BLaER1 (cell line): ENCODE measurements at regions not wholly inside any gene's neighbourhood (a gene's known extent, or its start where the extent isn't known, plus 50 kb on each side); places are given as distances from the start of the nearest gene placed in this dataset.

Experiments used
- H3K27ac ChIP-seq: shearing (Covaris generic); formaldehyde crosslinking; 2 replicates; pipeline ENCODE4 v1.8.1; 2022
- H3K27me3 ChIP-seq: shearing (Covaris generic); formaldehyde crosslinking; 2 replicates; pipeline ENCODE4 v1.8.1; 2022
- H3K36me3 ChIP-seq: shearing (Covaris generic); formaldehyde crosslinking; 2 replicates; pipeline ENCODE4 v1.8.1; 2022
- H3K4me1 ChIP-seq: shearing (Covaris generic); formaldehyde crosslinking; 2 replicates; pipeline ENCODE4 v1.8.1; 2022
- H3K4me2 ChIP-seq: shearing (Covaris generic); formaldehyde crosslinking; 2 replicates; pipeline ENCODE4 v1.8.1; 2022
- H3K4me3 ChIP-seq: shearing (Covaris generic); formaldehyde crosslinking; 2 replicates; pipeline ENCODE4 v1.8.1; 2022
- H3K9ac ChIP-seq: shearing (Covaris generic); formaldehyde crosslinking; 2 replicates; pipeline ENCODE4 v1.8.1; 2022
- H3K9me3 ChIP-seq: shearing (Covaris generic); formaldehyde crosslinking; 2 replicates; pipeline ENCODE4 v1.8.1; 2022
- H4K20me1 ChIP-seq: shearing (Covaris generic); formaldehyde crosslinking; 2 replicates; pipeline ENCODE4 v1.8.1; 2022
- Cebpa-rat ChIP-seq: shearing (Covaris generic); IDR thresholded peaks from 2 replicates; pipeline ENCODE4 v1.8.1; 2022

DNA sequence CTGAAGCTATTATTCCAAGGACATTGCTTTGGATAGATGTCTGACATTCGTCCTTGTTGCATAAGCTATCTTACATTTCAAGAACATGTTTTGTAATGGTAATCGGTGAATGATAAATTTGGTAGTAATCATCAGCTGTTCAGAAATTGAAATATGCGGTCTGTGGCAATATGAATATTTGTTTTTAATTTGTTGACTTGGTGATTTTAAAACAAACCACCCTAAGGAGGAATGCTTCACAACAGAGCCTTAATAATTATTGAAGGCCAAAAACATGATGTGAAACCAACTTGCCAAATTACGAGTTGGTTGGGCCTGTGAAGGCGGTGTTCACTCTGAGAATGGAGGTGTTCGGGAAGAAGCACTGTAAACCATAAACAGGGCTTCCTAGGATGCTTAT lies 149.7 kb upstream of the TUT7 start:
- Histone ChIP-seq H3K4me2 (no peak overlapping the region), H3K9ac (no peak overlapping the region), H3K27me3 (no peaks in the 10 kb centered on the region), H3K9me3 (no peaks in the 10 kb centered on the region), H3K27ac (no peak overlapping the region), H3K4me3 (no peak overlapping the region), H3K36me3 (no peaks in the 10 kb centered on the region), H4K20me1 (no peaks in the 10 kb centered on the region), H3K4me1 (peaks cover 2% of the 10 kb centered on the region; the same call in 1 of the 2 replicates)
- TF ChIP-seq Cebpa-rat = no peak

DNA sequence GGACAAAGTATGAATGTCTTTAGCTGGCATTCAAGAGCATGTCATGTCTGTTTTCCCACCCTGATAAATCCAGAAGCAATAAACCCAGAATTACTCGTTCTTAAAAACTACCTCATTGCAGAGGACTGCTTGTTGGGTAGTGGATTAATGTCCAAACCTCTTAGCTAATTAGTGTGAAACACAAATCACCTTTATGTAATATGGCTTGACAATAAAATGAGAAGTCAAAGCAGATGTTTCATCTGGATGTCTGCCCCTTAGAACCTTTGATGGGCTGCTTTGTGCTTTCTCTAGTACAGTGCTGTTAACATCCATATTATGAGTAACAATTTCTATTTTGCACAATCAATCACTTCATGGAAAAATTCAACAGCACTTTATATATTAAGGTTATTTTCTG lies 149.1 kb upstream of the TUT7 start:
- Histone ChIP-seq H3K9ac (no peak overlapping the region), H3K4me1 (peaks cover 6% of the 10 kb centered on the region; the same call in 1 of the 2 replicates), H3K4me2 (no peak overlapping the region), H3K9me3 (no peaks in the 10 kb centered on the region), H3K27me3 (no peaks in the 10 kb centered on the region), H3K27ac (no peak overlapping the region), H4K20me1 (no peaks in the 10 kb centered on the region), H3K4me3 (no peak overlapping the region), H3K36me3 (no peaks in the 10 kb centered on the region)
- TF ChIP-seq Cebpa-rat = no peak

DNA sequence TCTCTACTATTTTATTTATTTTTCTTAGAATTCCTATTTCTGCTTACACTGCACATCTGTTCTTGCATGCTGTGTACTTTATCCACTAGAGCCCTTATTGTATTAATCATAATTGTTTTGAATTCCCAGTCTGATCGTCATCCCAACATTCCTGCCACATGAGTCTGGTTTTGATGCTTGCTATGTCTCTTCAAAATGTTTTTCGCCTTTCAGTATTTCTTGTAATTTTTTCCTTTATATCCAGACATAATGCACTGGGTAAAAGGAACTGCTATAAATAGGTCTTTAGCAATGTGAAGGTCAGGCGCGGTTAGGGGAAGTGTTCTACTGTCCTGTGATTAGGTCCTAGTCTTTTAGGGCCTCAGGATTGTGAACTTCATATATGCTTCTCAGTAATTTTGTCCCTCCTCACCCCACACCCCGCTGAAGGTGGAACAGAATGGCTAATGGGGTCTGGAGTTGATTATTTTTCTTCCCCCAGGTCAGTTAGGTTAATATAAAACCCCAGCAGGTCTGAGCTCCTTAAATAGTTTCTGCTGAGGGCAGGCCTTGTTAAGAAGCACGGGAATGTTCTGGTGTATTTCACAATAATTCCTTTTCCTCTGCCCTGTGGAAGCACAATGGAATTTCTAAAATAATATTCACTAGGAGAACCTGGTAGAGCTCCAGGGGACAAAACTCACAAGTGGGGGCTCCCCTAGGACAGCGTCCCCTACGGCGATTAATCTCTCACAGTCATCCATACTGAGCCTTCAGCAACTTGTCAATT lies 146.6 kb upstream of the TUT7 start:
- Histone ChIP-seq H3K4me1 (peaks cover 6% of the 10 kb centered on the region; the same call in 1 of the 2 replicates), H3K9ac (no peak overlapping the region), H3K4me3 (no peak overlapping the region), H3K27me3 (no peaks in the 10 kb centered on the region), H3K27ac (no peak overlapping the region), H4K20me1 (no peaks in the 10 kb centered on the region), H3K4me2 (no peak overlapping the region), H3K9me3 (no peaks in the 10 kb centered on the region), H3K36me3 (no peaks in the 10 kb centered on the region)
- TF ChIP-seq Cebpa-rat = no peak

DNA sequence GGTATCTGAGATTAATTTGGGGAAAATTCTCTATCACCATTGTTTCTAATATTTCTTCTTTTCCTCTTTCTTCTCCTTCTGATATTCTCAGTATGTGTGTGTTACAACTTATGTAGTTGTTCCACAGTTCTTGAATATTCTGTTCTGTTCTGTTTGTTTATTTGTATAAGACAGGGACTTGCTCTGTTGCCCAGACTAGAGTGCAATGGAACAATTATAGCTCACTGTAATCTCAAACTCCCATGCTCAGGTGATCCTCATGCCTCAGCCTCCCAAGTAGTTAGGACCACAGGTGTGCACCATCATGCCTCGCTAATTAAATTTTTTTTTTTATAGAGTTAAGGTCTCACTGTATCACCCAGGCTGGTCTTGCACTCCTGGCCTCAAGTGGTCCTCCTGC lies 145.8 kb upstream of the TUT7 start:
- H3K27me3 ChIP-seq = no peaks in the 10 kb centered on the region
- no peak overlapping the region for H3K4me3 ChIP-seq
- TF ChIP-seq Cebpa-rat = no peak
- H3K36me3 ChIP-seq = no peaks in the 10 kb centered on the region
- no peak overlapping the region for H3K9ac ChIP-seq
- no peak overlapping the region for H3K27ac ChIP-seq
- H3K4me2 ChIP-seq = no peak overlapping the region
- no peaks in the 10 kb centered on the region for H4K20me1 ChIP-seq
- no peaks in the 10 kb centered on the region for H3K9me3 ChIP-seq
- H3K4me1 ChIP-seq = peaks cover 6% of the 10 kb centered on the region; the same call in 1 of the 2 replicates

DNA sequence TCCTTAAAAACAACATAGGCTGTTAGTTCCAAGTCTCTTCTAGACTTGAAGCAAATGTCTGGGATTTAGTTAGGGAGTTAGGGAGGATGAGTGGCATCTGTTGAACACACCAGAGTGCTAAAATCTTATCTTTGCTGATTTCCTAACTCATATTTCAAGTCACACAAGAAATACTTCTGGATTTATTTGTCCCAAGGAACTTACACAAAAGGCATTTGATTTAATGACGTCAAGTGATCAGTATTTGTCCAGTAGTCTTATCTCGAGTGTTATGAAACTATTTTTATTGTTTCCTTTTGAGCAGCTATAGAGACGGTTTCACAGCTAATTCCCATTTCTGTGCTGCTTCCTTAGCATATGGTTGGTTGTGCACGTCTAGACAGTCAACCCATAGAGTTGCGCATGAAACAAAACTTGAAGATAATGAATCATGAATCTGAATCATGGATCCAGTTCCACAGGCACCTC lies 140.5 kb upstream of the TUT7 start:
- TF ChIP-seq Cebpa-rat = no peak
- no peak overlapping the region for H3K27ac ChIP-seq
- no peak overlapping the region for H3K4me3 ChIP-seq
- H3K27me3 ChIP-seq = no peaks in the 10 kb centered on the region
- no peak overlapping the region for H3K4me2 ChIP-seq
- no peak overlapping the region for H3K9ac ChIP-seq
- peaks cover 6% of the 10 kb centered on the region; the same call in 1 of the 2 replicates for H3K4me1 ChIP-seq
- H3K36me3 ChIP-seq = no peaks in the 10 kb centered on the region
- H3K9me3 ChIP-seq = no peaks in the 10 kb centered on the region
- no peaks in the 10 kb centered on the region for H4K20me1 ChIP-seq

DNA sequence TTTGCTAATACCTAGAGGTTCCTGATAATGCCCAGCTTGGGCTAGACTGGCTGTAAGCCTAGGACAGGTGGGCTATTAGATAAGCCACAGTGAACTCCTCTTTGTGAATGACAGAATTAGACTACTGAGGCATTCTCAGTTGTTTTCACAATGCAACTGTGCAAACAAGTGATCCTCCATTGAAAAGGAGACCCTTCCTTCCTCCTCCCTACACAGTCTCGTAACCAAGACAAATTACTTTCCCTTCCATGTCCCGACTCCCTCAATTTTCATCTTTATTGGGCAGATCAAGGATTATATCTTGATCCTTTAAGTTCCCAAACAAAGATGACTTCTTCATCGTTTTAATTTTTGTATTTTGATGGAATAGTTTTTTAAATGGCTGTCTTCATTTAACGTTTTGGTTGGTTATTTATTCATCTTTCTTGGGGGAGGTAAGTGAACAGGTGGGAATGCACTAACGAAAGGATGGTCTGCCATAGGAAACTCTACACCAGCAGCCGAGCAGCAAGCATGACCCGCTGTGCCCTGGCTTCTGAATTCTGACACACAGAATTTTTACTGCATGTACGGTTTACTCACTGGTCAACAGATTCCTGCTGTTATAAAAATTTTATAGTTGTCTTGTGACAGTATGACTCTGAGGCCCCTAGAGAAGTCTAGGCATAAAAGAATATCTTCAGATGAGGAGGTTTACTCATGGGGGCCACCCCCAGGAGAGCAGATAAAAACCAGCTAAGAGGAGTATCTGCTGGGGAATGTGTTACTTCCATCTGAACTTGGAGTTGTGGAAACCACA lies 137.5 kb upstream of the TUT7 start:
- Histone ChIP-seq H3K4me1 (no peaks in the 10 kb centered on the region), H3K36me3 (no peaks in the 10 kb centered on the region), H3K4me3 (no peak overlapping the region), H4K20me1 (no peaks in the 10 kb centered on the region), H3K9ac (no peak overlapping the region), H3K27ac (no peak overlapping the region), H3K27me3 (no peaks in the 10 kb centered on the region), H3K4me2 (no peak overlapping the region), H3K9me3 (no peaks in the 10 kb centered on the region)
- TF ChIP-seq Cebpa-rat = no peak

DNA sequence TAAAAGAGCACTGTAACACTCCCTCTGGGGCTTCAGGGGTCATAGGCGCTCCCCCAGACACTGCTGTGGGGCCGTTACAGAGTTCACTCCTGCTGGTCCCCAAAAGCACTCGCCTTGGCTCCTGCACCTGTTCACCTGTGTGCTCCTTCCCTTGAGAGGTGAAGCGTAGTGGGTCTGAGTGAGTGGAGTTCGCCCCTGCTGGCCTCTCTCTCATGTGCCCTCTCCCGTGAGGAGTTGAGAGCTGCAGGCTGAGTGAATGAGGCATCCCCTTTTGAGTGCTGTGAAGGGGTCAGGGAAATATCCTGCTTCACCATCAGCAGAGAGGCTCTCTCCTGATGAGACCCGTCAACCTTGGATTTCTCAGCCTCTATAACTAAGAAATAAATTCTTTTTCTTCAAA lies 134.6 kb upstream of the TUT7 start:
- H3K4me3 ChIP-seq = no peak overlapping the region

DNA sequence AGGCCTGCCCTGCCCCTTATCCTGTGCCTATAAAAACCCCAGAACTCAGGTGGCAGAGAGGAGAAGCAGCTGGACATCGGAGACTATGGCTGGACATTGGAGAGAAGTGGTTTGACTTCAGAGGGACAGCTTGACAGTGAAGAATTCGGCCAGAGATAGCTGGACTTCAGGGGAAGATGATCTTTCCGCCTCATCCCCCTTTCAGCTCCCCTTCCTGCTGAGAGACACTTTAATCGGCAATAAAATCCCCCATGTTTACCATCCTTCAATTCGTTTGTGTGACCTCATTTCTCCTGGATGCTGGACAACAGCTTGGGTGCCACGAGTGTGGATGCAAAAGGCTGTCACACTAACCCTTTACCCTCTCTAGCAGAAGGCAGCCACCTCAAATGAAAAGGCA lies 134.1 kb upstream of the TUT7 start:
- H3K27me3 ChIP-seq = no peaks in the 10 kb centered on the region
- H3K36me3 ChIP-seq = no peaks in the 10 kb centered on the region
- H3K4me2 ChIP-seq = no peak overlapping the region
- H3K9me3 ChIP-seq = no peaks in the 10 kb centered on the region
- H3K4me1 ChIP-seq = no peaks in the 10 kb centered on the region
- H3K4me3 ChIP-seq = no peak overlapping the region
- no peak for TF ChIP-seq Cebpa-rat
- no peak overlapping the region for H3K27ac ChIP-seq
- H3K9ac ChIP-seq = no peak overlapping the region
- no peaks in the 10 kb centered on the region for H4K20me1 ChIP-seq

More for the DNA sequence above, 134.6 kb upstream of the TUT7 start:
- no peaks in the 10 kb centered on the region for H3K9me3 ChIP-seq
- no peaks in the 10 kb centered on the region for H3K36me3 ChIP-seq
- TF ChIP-seq Cebpa-rat = no peak
- H3K9ac ChIP-seq = no peak overlapping the region
- no peaks in the 10 kb centered on the region for H4K20me1 ChIP-seq
- no peaks in the 10 kb centered on the region for H3K4me1 ChIP-seq
- no peaks in the 10 kb centered on the region for H3K27me3 ChIP-seq
- no peak overlapping the region for H3K4me2 ChIP-seq
- no peak overlapping the region for H3K27ac ChIP-seq

DNA sequence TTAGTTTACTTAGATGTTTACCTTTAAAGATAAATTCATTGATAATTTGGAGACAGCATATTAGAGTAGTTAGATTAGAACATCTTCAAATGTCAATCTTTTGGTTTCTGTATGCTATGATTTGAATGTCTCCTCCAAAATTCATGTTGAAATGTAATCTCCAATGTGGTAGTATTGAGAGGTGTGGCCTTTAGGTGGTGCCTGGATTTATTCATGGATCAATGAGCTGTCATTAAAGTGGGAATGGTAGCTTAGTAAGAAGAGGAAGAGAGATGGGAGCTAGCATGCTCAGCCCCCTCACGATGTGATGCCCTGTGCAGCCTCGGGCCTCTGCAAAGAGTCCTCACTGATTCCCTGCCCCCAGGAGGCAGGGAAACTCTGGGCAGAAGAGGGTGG lies 133.6 kb upstream of the TUT7 start:
- Histone ChIP-seq H3K4me3 (no peak overlapping the region), H4K20me1 (no peaks in the 10 kb centered on the region), H3K4me1 (no peaks in the 10 kb centered on the region), H3K9ac (no peak overlapping the region), H3K27me3 (no peaks in the 10 kb centered on the region), H3K36me3 (no peaks in the 10 kb centered on the region), H3K9me3 (no peaks in the 10 kb centered on the region), H3K27ac (no peak overlapping the region), H3K4me2 (no peak overlapping the region)
- no peak for TF ChIP-seq Cebpa-rat
